ENCODE measurements at regions not wholly inside any gene's neighbourhood (a gene's known extent, or its start where the extent isn't known, plus 50 kb on each side); places are given as distances from the start of the nearest gene placed in this dataset.

- Histone ChIP-seq H3K4me1 (ENCODE audit: insufficient read depth) (no peaks in the 10 kb centered on the region), H3K36me3 (no peaks in the 10 kb centered on the region), H3K27me3 (no peaks in the 10 kb centered on the region), H3K9me3 (no peaks in the 10 kb centered on the region), H3K27ac (no peak overlapping the region), H3K4me3 (no peak overlapping the region)
- TF ChIP-seq EP300 (IDR thresholded peaks at IDR 0.05) (no peak), POLR2A (IDR thresholded peaks at IDR 0.05) (no peak), CTCF (IDR thresholded peaks at IDR 0.05) (no peak)
- 63 to 82% (median 71%) methylated on average over 2 of the region's 2 CpGs for WGBS, 3 donors
- no peak for DNase-seq
- intact Hi-C loops (cut with DNase I) = no loop called here
These were observed 263.0 kb downstream of the DUSP6 start for GRCh38 chr12:89089264-89089663.

- DNase-seq = no peak
- Histone ChIP-seq H3K27ac (no peak overlapping the region), H3K27me3 (no peaks in the 10 kb centered on the region), H3K36me3 (no peaks in the 10 kb centered on the region), H3K4me3 (no peak overlapping the region), H3K4me1 (ENCODE audit: insufficient read depth) (no peaks in the 10 kb centered on the region), H3K9me3 (no peaks in the 10 kb centered on the region)
- TF ChIP-seq POLR2A (IDR thresholded peaks at IDR 0.05) (no peak), EP300 (IDR thresholded peaks at IDR 0.05) (no peak), CTCF (IDR thresholded peaks at IDR 0.05) (no peak)
- WGBS, 3 donors = 32 to 56% (median 40%) methylated on average over 1 of the region's 1 CpG
- intact Hi-C loops (cut with DNase I) = no loop called here
These were observed 264.4 kb downstream of the DUSP6 start for GRCh38 chr12:89087876-89088275.

- no peaks in the 10 kb centered on the region for H3K27me3 ChIP-seq
- intact Hi-C loops (cut with DNase I) = no loop called here
- H3K4me1 ChIP-seq (ENCODE audit: insufficient read depth) = no peaks in the 10 kb centered on the region
- no peak for DNase-seq
- no peak overlapping the region for H3K4me3 ChIP-seq
- TF ChIP-seq EP300 (IDR thresholded peaks at IDR 0.05) (no peak), POLR2A (IDR thresholded peaks at IDR 0.05) (no peak), CTCF (IDR thresholded peaks at IDR 0.05) (no peak)
- no peak overlapping the region for H3K27ac ChIP-seq
- no peaks in the 10 kb centered on the region for H3K9me3 ChIP-seq
- no peaks in the 10 kb centered on the region for H3K36me3 ChIP-seq
- WGBS, 3 donors = 76 to 83% (median 80%) methylated on average over 6 of the region's 6 CpGs
These were observed 265.0 kb downstream of the DUSP6 start for GRCh38 chr12:89087149-89087825.

- H3K27me3 ChIP-seq = no peaks in the 10 kb centered on the region
- no peaks in the 10 kb centered on the region for H3K4me1 ChIP-seq (ENCODE audit: insufficient read depth)
- H3K36me3 ChIP-seq = no peaks in the 10 kb centered on the region
- DNase-seq = no peak
- intact Hi-C loops (cut with DNase I) = no loop called here
- TF ChIP-seq POLR2A (IDR thresholded peaks at IDR 0.05) = no peak
- TF ChIP-seq CTCF (IDR thresholded peaks at IDR 0.05) = no peak
- TF ChIP-seq EP300 (IDR thresholded peaks at IDR 0.05) = no peak
- no peak overlapping the region for H3K4me3 ChIP-seq
- 72 to 77% (median 74%) methylated on average over 5 of the region's 5 CpGs for WGBS, 3 donors
- H3K27ac ChIP-seq = no peak overlapping the region
- H3K9me3 ChIP-seq = no peaks in the 10 kb centered on the region
These were observed 266.9 kb downstream of the DUSP6 start for GRCh38 chr12:89085421-89085820.

Data from ovary (tissue), 7 donors.